B cell (primary cell): ENCODE measurements at regions not wholly inside any gene's neighbourhood (a gene's known extent, or its start where the extent isn't known, plus 50 kb on each side); places are given as distances from the start of the nearest gene placed in this dataset.

Experiments
- ATAC-seq: fragments of 200-7000 bp; cut with Tn5 transposase; one replicate; pipeline ENCODE4 v1.10.0; 2021; ENCODE audit warnings: low read depth, mild to moderate bottlenecking, moderate number of reproducible peaks, moderate library complexity
- CTCF ChIA-PET: fragments of 350-600 bp; sonication (Branson Sonifier 250); formaldehyde crosslinking; loops from one replicate; lab custom pipeline; 2021; ENCODE audit warnings: antibody characterized with exemption, inconsistent platforms; lab: Charles Lee
- POLR2A ChIA-PET: fragments of 350-600 bp; sonication (Branson Sonifier 250); formaldehyde crosslinking; loops from one replicate; lab custom pipeline; 2021; ENCODE audit warnings: antibody characterized with exemption; lab: Charles Lee
- DNase-seq: peaks from one replicate; pipeline ENCODE4 v3.0.0; 2013
- H2AFZ ChIP-seq: 2 replicates; pipeline ENCODE4 v1.6.1; 2012; ENCODE audit warnings: mild to moderate bottlenecking, low read depth, low read length; ENCODE audit not compliant: insufficient read depth, poor library complexity, severe bottlenecking
- H3K27ac ChIP-seq, 2 donors: 1 replicate in 1 of 2; 2 replicates in 1 of 2; pipeline ENCODE4 v1.5.1; 2012 to 2013; ENCODE audit warnings: low read length in 2 of 2, mild to moderate bottlenecking in 2 of 2, moderate library complexity in 1 of 2
- H3K27me3 ChIP-seq, 4 experiments: fragments of 200-600 bp in 1 of 4; sonication (generic) in 1 of 4; replicated peaks in 1 of 4; 1 replicate in 2 of 4; 2 replicates in 2 of 4; pipeline versions ENCODE4 v1.6.1 to v1.7.0; 2013 to 2016; ENCODE audit warnings: low read length in 3 of 4, mild to moderate bottlenecking in 2 of 4, mixed read lengths in 1 of 4, moderate library complexity in 1 of 4; ENCODE audit not compliant: insufficient read depth in 4 of 4, control insufficient read depth in 3 of 4; ENCODE audit errors: control extremely low read depth in 1 of 4
- H3K36me3 ChIP-seq, 2 experiments: replicated peaks in 1 of 2; 1 replicate in 1 of 2; 2 replicates in 1 of 2; pipeline versions ENCODE4 v1.6.1 to v1.7.1; 2013; ENCODE audit warnings: low read length in 1 of 2; ENCODE audit not compliant: insufficient read depth in 2 of 2, control insufficient read depth in 1 of 2; ENCODE audit errors: control extremely low read depth in 1 of 2, extremely low read depth in 1 of 2
- H3K4me1 ChIP-seq, 2 donors: fragments of 200-600 bp in 1 of 2; sonication (generic) in 1 of 2; 1 replicate in 1 of 2; 2 replicates in 1 of 2; pipeline versions ENCODE4 v1.5.1 to v1.6.1; 2013 to 2017; ENCODE audit warnings: low read length in 2 of 2; ENCODE audit not compliant: control insufficient read depth in 2 of 2, insufficient read depth in 2 of 2
- H3K4me2 ChIP-seq: replicated peaks from 2 replicates; pipeline ENCODE3; 2012; ENCODE audit warnings: mild to moderate bottlenecking, low read depth, low read length; ENCODE audit not compliant: poor library complexity, severe bottlenecking
- H3K4me3 ChIP-seq, 5 experiments: fragments of 200-600 bp in 1 of 5; sonication (generic) in 1 of 5; 1 replicate in 3 of 5; 2 replicates in 2 of 5; pipeline versions ENCODE4 v1.5.1 to v1.7.0; 2011 to 2016; ENCODE audit warnings: low read length in 4 of 5, mild to moderate bottlenecking in 4 of 5, low read depth in 2 of 5, control low read depth in 1 of 5, moderate library complexity in 1 of 5; ENCODE audit not compliant: insufficient read depth in 1 of 5; ENCODE audit errors: control extremely low read depth in 1 of 5, extremely low read depth in 1 of 5
- H3K79me2 ChIP-seq: fragments of 200-600 bp; sonication (generic); one replicate; pipeline ENCODE4 v1.6.0; 2016; ENCODE audit warnings: low read length; ENCODE audit not compliant: control insufficient read depth, insufficient read depth
- H3K9ac ChIP-seq: fragments of 200-600 bp; sonication (generic); 2 replicates; pipeline ENCODE4 v1.6.1; 2017; ENCODE audit warnings: mild to moderate bottlenecking, low read length, moderate library complexity
- H3K9me3 ChIP-seq, 3 donors: one replicate each; pipeline versions ENCODE4 v1.6.1 to v1.7.1; 2013; ENCODE audit warnings: low read length in 2 of 3; ENCODE audit not compliant: control insufficient read depth in 2 of 3, insufficient read depth in 1 of 3; ENCODE audit errors: control extremely low read depth in 1 of 3
- H4K20me1 ChIP-seq: 2 replicates; pipeline ENCODE4 v1.6.0; 2012; ENCODE audit warnings: mild to moderate bottlenecking, low read length; ENCODE audit not compliant: insufficient read depth, control insufficient read depth, poor library complexity, severe bottlenecking
- H3K27ac Mint-ChIP-seq: one replicate; pipeline ENCODE4 v1.8.0; 2021; ENCODE audit warnings: mixed read lengths
- H3K27me3 Mint-ChIP-seq: one replicate; pipeline ENCODE4 v1.8.0; 2021; ENCODE audit warnings: mixed read lengths
- H3K4me1 Mint-ChIP-seq: one replicate; pipeline ENCODE4 v1.8.0; 2021; ENCODE audit warnings: mixed read lengths
- H3K4me3 Mint-ChIP-seq: one replicate; pipeline ENCODE4 v1.8.0; 2021; ENCODE audit warnings: mixed read lengths
- H3K9me3 Mint-ChIP-seq: one replicate; pipeline ENCODE4 v1.8.0; 2022; ENCODE audit warnings: mixed read lengths; ENCODE audit not compliant: insufficient read depth
- CTCF ChIP-seq: fragments of 200-600 bp; IDR thresholded peaks from one replicate; pipeline ENCODE4 v1.8.0; 2022; ENCODE audit warnings: antibody characterized with exemption, mild to moderate bottlenecking
- EZH2 ChIP-seq: IDR thresholded peaks from 2 replicates; pipeline ENCODE4 v1.6.1; 2012; ENCODE audit warnings: borderline replicate concordance, low read depth, mild to moderate bottlenecking, moderate library complexity, low read length; ENCODE audit not compliant: insufficient read depth, poor library complexity, severe bottlenecking
- WGBS: methylation state at CpG from one replicate; pipeline ENCODE4 v1.1.5; 2013; ENCODE audit warnings: missing lambda C conversion rate; ENCODE audit not compliant: insufficient coverage; 5-methylcytosine and 5-hydroxymethylcytosine counted together
- intact Hi-C: fragments of 100-400 bp; cut with micrococcal nuclease; formaldehyde crosslinking; loops from one replicate; pipeline ENCODE4 v1.10.0; 2022

- TF ChIP-seq EZH2 (no peak), CTCF (no peak)
- H3K4me3 Mint-ChIP-seq = no peak overlapping the region
- Histone ChIP-seq H3K36me3 (no peaks in the 10 kb centered on the region), H3K4me3 (no peak overlapping the region), H4K20me1 (no peaks in the 10 kb centered on the region), H2AFZ (no peak overlapping the region), H3K4me1 (no peaks in the 10 kb centered on the region), H3K79me2 (no peaks in the 10 kb centered on the region), H3K9me3 (peaks cover 0 to 12% (median 8%) of the 10 kb centered on the region in 3 donors), H3K4me2 (no peak overlapping the region), H3K9ac (no peak overlapping the region), H3K27me3 (no peaks in the 10 kb centered on the region), H3K27ac (no peak overlapping the region)
- no peak overlapping the region for H3K27ac Mint-ChIP-seq
- intact Hi-C loops = no loop called here
- WGBS = no CpG with 5 or more reads among the region's 3 CpGs
- ChIA-PET CTCF (no interaction called here), POLR2A (no interaction called here)
- peaks cover 9% of the 10 kb centered on the region for H3K9me3 Mint-ChIP-seq
- peaks cover 23% of the 10 kb centered on the region for H3K27me3 Mint-ChIP-seq
- DNase-seq (no peak), ATAC-seq (no peak)
- peaks cover 4% of the 10 kb centered on the region for H3K4me1 Mint-ChIP-seq
These were observed 83.5 kb upstream of the CDYL start for GRCh38 chr6:4692664-4693063.

GRCh38 chr6:4687989-4688947, 87.9 kb upstream of the CDYL start:
- TF ChIP-seq CTCF (no peak), EZH2 (no peak)
- intact Hi-C loops = no loop called here
- H3K4me3 Mint-ChIP-seq = no peak overlapping the region
- no peaks in the 10 kb centered on the region for H3K4me1 ChIP-seq
- no peak overlapping the region for H2AFZ ChIP-seq
- H3K9ac ChIP-seq = no peak overlapping the region
- no peak for DNase-seq
- H3K4me1 Mint-ChIP-seq = peaks cover under 1% of the 10 kb centered on the region
- ChIA-PET POLR2A (no interaction called here), CTCF (no interaction called here)
- no peak for ATAC-seq
- peaks cover 25% of the 10 kb centered on the region for H3K27me3 Mint-ChIP-seq
- no peak overlapping the region for H3K27ac ChIP-seq
- no peaks in the 10 kb centered on the region for H3K79me2 ChIP-seq
- H3K36me3 ChIP-seq = no peaks in the 10 kb centered on the region
- H3K9me3 ChIP-seq = peaks cover 0 to 12% (median 8%) of the 10 kb centered on the region in 3 donors
- H3K9me3 Mint-ChIP-seq = peaks cover 9% of the 10 kb centered on the region
- H4K20me1 ChIP-seq = no peaks in the 10 kb centered on the region
- H3K27me3 ChIP-seq = peaks cover 0 to 3% (median 0%) of the 10 kb centered on the region in 4 experiments
- no peak overlapping the region for H3K27ac Mint-ChIP-seq
- H3K4me3 ChIP-seq = no peak overlapping the region
- 96% methylated on average over 4 of the region's 14 CpGs for WGBS
- no peak overlapping the region for H3K4me2 ChIP-seq
